Heart right ventricle (tissue), 16 donors: ENCODE measurements at regions not wholly inside any gene's neighbourhood (a gene's known extent, or its start where the extent isn't known, plus 50 kb on each side); places are given as distances from the start of the nearest gene placed in this dataset.

Experiments used
- ATAC-seq, 8 donors: fragments of 200-7000 bp; cut with Tn5 transposase; one replicate each; pipeline ENCODE4 v1.9.1; 2020; ENCODE audit warnings: mild to moderate bottlenecking in 8 of 8, moderate library complexity in 8 of 8, moderate number of reproducible peaks in 1 of 8
- DNase-seq, 2 donors: peaks; one replicate each; pipeline ENCODE4 v3.0.0-alpha.2; 2020
- H3K27ac ChIP-seq, 10 donors: fragments of 200-600 bp; sonication (generic) in 2 of 10; one replicate each; pipeline versions ENCODE4 v1.5.0 to v1.8.0; 2020 to 2022; ENCODE audit warnings: mild to moderate bottlenecking in 3 of 10
- H3K27me3 ChIP-seq, 7 donors: fragments of 200-600 bp; one replicate each; pipeline ENCODE4 v1.8.0; 2021 to 2022; ENCODE audit warnings: mild to moderate bottlenecking in 2 of 7
- H3K36me3 ChIP-seq, 9 donors: fragments of 200-600 bp; sonication (generic) in 1 of 9; one replicate each; pipeline versions ENCODE4 v1.5.0 to v1.8.0; 2020 to 2022; ENCODE audit warnings: mild to moderate bottlenecking in 2 of 9
- H3K4me1 ChIP-seq, 9 donors: fragments of 200-600 bp; sonication (generic) in 1 of 9; one replicate each; pipeline versions ENCODE4 v1.5.0 to v1.8.0; 2020 to 2022; ENCODE audit warnings: mild to moderate bottlenecking in 4 of 9
- H3K4me3 ChIP-seq, 10 donors: fragments of 200-600 bp; sonication (generic) in 2 of 10; one replicate each; pipeline versions ENCODE4 v1.5.0 to v1.8.0; 2020 to 2022; ENCODE audit warnings: mild to moderate bottlenecking in 7 of 10, moderate library complexity in 2 of 10
- H3K9me3 ChIP-seq, 11 donors: fragments of 200-600 bp in 10 of 11; sonication (generic) in 2 of 11; one replicate each; pipeline versions ENCODE4 v1.5.0 to v1.8.0; 2013 to 2022; ENCODE audit warnings: mild to moderate bottlenecking in 2 of 11, control low read depth in 1 of 11, moderate library complexity in 1 of 11
- CTCF ChIP-seq, 9 donors: fragments of 200-600 bp; sonication (generic) in 2 of 9; IDR thresholded peaks; one replicate each; pipeline versions ENCODE4 v1.5.0 to v1.8.0; 2021 to 2022; ENCODE audit warnings: antibody characterized with exemption in 9 of 9, mild to moderate bottlenecking in 5 of 9, moderate library complexity in 1 of 9
- WGBS, 2 donors: extraction: QIAGEN DNeasy Blood & Tissue Kit; methylation state at CpG; one replicate each; pipeline ENCODE4 v1.1.7; 2013; ENCODE audit warnings: inconsistent platforms in 1 of 2; 5-methylcytosine and 5-hydroxymethylcytosine counted together
- intact Hi-C, 10 donors: fragments of 100-400 bp; cut with DNase I; formaldehyde crosslinking; loops; one replicate each; pipeline versions ENCODE4 v1.11.1 to v1.14.2; 2022
- donor health status: Arrhythmogenic right ventricular cardiomyopathy.
- donor health status: ischemic (EF 13 %, LVEDD 7.1; RV severe dilation, severe dysfunction).
- donor health status: healthy with polysubstance abuse.
- donor health status: DM: no; HTN: yes; CAD: no.
- donor health status: DM: no; HTN: no; CAD: no.
- donor health status: ischemic (EF 25% LVEDD 6.9; RV normal size, moderate dysfunction).
- donor health status: ischemic (EF 25% LVEDD 5.7; RV mildly dilated, moderate dysfunction).
- donor health status: healthy.
- donor health status: DM: yes; HTN: yes; CAD: no.
- donor health status: Ischemic cardiomyopathy.
- donor health status: ischemic (EF 35%, LVEDD 5.7; RV mildly dilated, moderate dysfunction).
- donor health status: nonischemic (EF 11% LVEDD 7.7; RV severe dilation, severe dysfunction).
- donor health status: DM: yes; HTN: yes; CAD: no.
- donor health status: PGD.
- donor health status: ischemic (EF 29% LVEDD 5.4; RV normal size, mild dysfunction).
- donor health status: nonischemic (EF 23%, LVEDD 6.1; RV moderate dilation, normal function).

- DNase-seq (no peak), ATAC-seq (no peak)
- intact Hi-C loops, result no loop called here
- Histone ChIP-seq H3K9me3 (peaks cover 0 to 53% (median 19%) of the 10 kb centered on the region in 11 donors), H3K4me1 (no peaks in the 10 kb centered on the region), H3K27me3 (no peaks in the 10 kb centered on the region), H3K36me3 (no peaks in the 10 kb centered on the region), H3K4me3 (no peak overlapping the region), H3K27ac (no peak overlapping the region)
- TF ChIP-seq CTCF (IDR thresholded peaks at IDR 0.05), result no peak
- WGBS, 2 donors, result 67 to 76% methylated on average over 2 of the region's 2 CpGs
Measured at GRCh38 chr12:86621957-86622356, 365.8 kb upstream of the MGAT4C start.

GRCh38 chr12:86613311-86613710 lies 357.1 kb upstream of the MGAT4C start:
- H3K9me3 ChIP-seq, result no peaks in the 10 kb centered on the region
- ATAC-seq, result no peak
- H3K36me3 ChIP-seq, result no peaks in the 10 kb centered on the region

GRCh38 chr12:86608638-86609037 lies 352.4 kb upstream of the MGAT4C start:
- DNase-seq (no peak), ATAC-seq (no peak)
- Histone ChIP-seq H3K9me3 (no peaks in the 10 kb centered on the region), H3K4me3 (no peak overlapping the region), H3K4me1 (no peaks in the 10 kb centered on the region), H3K27ac (no peak overlapping the region), H3K36me3 (no peaks in the 10 kb centered on the region), H3K27me3 (no peaks in the 10 kb centered on the region)
- no peak for TF ChIP-seq CTCF (IDR thresholded peaks at IDR 0.05)
- intact Hi-C loops, result no loop called here

More at GRCh38 chr12:86613311-86613710, 357.1 kb upstream of the MGAT4C start:
- no peaks in the 10 kb centered on the region for H3K4me1 ChIP-seq
- intact Hi-C loops, result no loop called here
- WGBS, 2 donors, result 43 to 49% methylated on average over 1 of the region's 1 CpG
- no peak overlapping the region for H3K4me3 ChIP-seq
- no peak overlapping the region for H3K27ac ChIP-seq
- H3K27me3 ChIP-seq, result no peaks in the 10 kb centered on the region
- no peak for TF ChIP-seq CTCF (IDR thresholded peaks at IDR 0.05)
- DNase-seq, result no peak

- no peak for TF ChIP-seq CTCF (IDR thresholded peaks at IDR 0.05)
- no peaks in the 10 kb centered on the region for H3K9me3 ChIP-seq
- no peak for DNase-seq
- H3K4me1 ChIP-seq, result no peaks in the 10 kb centered on the region
- no peak overlapping the region for H3K4me3 ChIP-seq
- H3K36me3 ChIP-seq, result no peaks in the 10 kb centered on the region
- H3K27me3 ChIP-seq, result no peaks in the 10 kb centered on the region
- WGBS, 2 donors, result 92 to 95% methylated on average over 27 of the region's 27 CpGs
- no peak for ATAC-seq
- H3K27ac ChIP-seq, result no peak overlapping the region
- intact Hi-C loops, result no loop called here
Measured at GRCh38 chr12:86601550-86602308, 345.5 kb upstream of the MGAT4C start.
